T-cell (primary cell): ENCODE measurements at regions not wholly inside any gene's neighbourhood (a gene's known extent, or its start where the extent isn't known, plus 50 kb on each side); places are given as distances from the start of the nearest gene placed in this dataset.

Source experiments
- ATAC-seq, 4 experiments: fragments of 200-7000 bp in 3 of 4; fragments of 150-1000 bp in 1 of 4; cut with Tn5 transposase; replicated peaks in 1 of 4; 1 replicate in 3 of 4; 2 replicates in 1 of 4; pipeline ENCODE4 v1.10.0; 2021; ENCODE audit warnings: moderate library complexity in 3 of 4, mild to moderate bottlenecking in 2 of 4, moderate number of reproducible peaks in 1 of 4
- CTCF ChIA-PET, 2 donors: fragments of 300-600 bp; sonication (Branson Sonifier 250); formaldehyde crosslinking; loops; one replicate each; lab custom pipeline; 2022; ENCODE audit warnings: antibody characterized with exemption in 2 of 2; lab: Charles Lee
- POLR2A ChIA-PET, 2 donors: fragments of 300-600 bp; sonication (Branson Sonifier 250); formaldehyde crosslinking; loops; one replicate each; lab custom pipeline; 2022; ENCODE audit warnings: antibody characterized with exemption in 2 of 2; lab: Charles Lee
- DNase-seq, 35 experiments: peaks; one replicate each; pipeline versions ENCODE4 v3.0.0 to v3.0.0-alpha.2; 2013 to 2023
- H3K27ac ChIP-seq: one replicate; pipeline ENCODE4 v1.5.1; 2013; ENCODE audit warnings: low read length
- H3K27me3 ChIP-seq, 2 experiments: replicated peaks in 1 of 2; 1 replicate in 1 of 2; 2 replicates in 1 of 2; pipeline versions ENCODE4 v1.6.1 to v1.7.0; 2013; ENCODE audit warnings: low read length in 1 of 2, mixed read lengths in 1 of 2; ENCODE audit not compliant: control insufficient read depth in 2 of 2, insufficient read depth in 2 of 2; ENCODE audit errors: extremely low read depth in 1 of 2
- H3K36me3 ChIP-seq, 2 donors: 1 replicate in 1 of 2; 2 replicates in 1 of 2; pipeline versions ENCODE4 v1.6.1 to v1.7.0; 2013; ENCODE audit warnings: low read length in 1 of 2; ENCODE audit not compliant: control insufficient read depth in 2 of 2, insufficient read depth in 1 of 2; ENCODE audit errors: extremely low read depth in 1 of 2
- H3K4me1 ChIP-seq, 2 experiments: 1 replicate in 1 of 2; 2 replicates in 1 of 2; pipeline versions ENCODE4 v1.6.1 to v1.7.0; 2013; ENCODE audit warnings: low read length in 2 of 2, mixed read lengths in 1 of 2; ENCODE audit not compliant: insufficient read depth in 2 of 2, control insufficient read depth in 1 of 2; ENCODE audit errors: extremely low read depth in 1 of 2
- H3K4me3 ChIP-seq, 2 donors: 1 replicate in 1 of 2; 2 replicates in 1 of 2; pipeline versions ENCODE4 v1.5.1 to v1.7.0; 2013; ENCODE audit warnings: mild to moderate bottlenecking in 2 of 2, low read length in 1 of 2, moderate library complexity in 1 of 2; ENCODE audit not compliant: control insufficient read depth in 1 of 2; ENCODE audit errors: extremely low read depth in 1 of 2
- H3K9me3 ChIP-seq: 2 replicates; pipeline ENCODE4 v1.7.0; 2013
- H3K27ac Mint-ChIP-seq, 2 donors: one replicate each; pipeline ENCODE4 v1.8.0; 2020 to 2021; ENCODE audit warnings: mild to moderate bottlenecking in 2 of 2, mixed read lengths in 2 of 2
- H3K27me3 Mint-ChIP-seq, 2 donors: one replicate each; pipeline ENCODE4 v1.8.0; 2021 to 2022; ENCODE audit warnings: mixed read lengths in 2 of 2
- H3K36me3 Mint-ChIP-seq: one replicate; pipeline ENCODE4 v1.8.0; 2021; ENCODE audit warnings: mixed read lengths
- H3K4me1 Mint-ChIP-seq, 3 donors: one replicate each; pipeline ENCODE4 v1.8.0; 2020 to 2022; ENCODE audit warnings: mixed read lengths in 3 of 3, mild to moderate bottlenecking in 1 of 3
- H3K4me3 Mint-ChIP-seq, 3 donors: one replicate each; pipeline ENCODE4 v1.8.0; 2020 to 2022; ENCODE audit warnings: mild to moderate bottlenecking in 3 of 3, mixed read lengths in 3 of 3, moderate library complexity in 3 of 3
- H3K9me3 Mint-ChIP-seq, 3 donors: one replicate each; pipeline ENCODE4 v1.8.0; 2020 to 2022; ENCODE audit warnings: mixed read lengths in 3 of 3
- WGBS: methylation state at CpG from one replicate; pipeline ENCODE4 v1.1.5; 2013; ENCODE audit warnings: missing lambda C conversion rate; ENCODE audit not compliant: insufficient coverage; 5-methylcytosine and 5-hydroxymethylcytosine counted together

DNA sequence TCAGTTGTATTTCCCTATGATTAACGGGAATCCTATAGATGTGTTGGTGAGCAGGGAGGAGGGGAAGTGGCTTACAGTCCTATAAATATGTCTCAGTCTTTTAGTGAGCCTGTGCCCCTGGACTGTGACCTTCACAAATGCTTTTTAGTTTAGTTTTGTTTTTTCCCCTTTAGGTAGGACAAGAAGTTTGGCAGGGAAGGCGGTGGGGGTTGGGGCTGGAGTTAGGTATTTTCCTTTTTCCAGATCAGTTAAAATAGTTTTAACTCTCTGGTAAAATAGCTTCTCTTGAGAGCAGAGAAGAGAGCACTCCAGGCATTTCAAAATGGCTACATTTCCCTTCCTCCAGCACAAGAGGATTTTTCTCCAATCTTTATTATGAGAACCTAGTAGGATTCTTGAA is 272.1 kb downstream of the SPATA31D1 start:
- Histone ChIP-seq H3K9me3 (no peaks in the 10 kb centered on the region), H3K27me3 (no peaks in the 10 kb centered on the region), H3K36me3 (no peaks in the 10 kb centered on the region), H3K4me3 (no peak overlapping the region), H3K4me1 (no peaks in the 10 kb centered on the region), H3K27ac (no peak overlapping the region)
- Mint-ChIP-seq H3K4me1 (no peaks in the 10 kb centered on the region), H3K4me3 (no peak overlapping the region), H3K36me3 (no peaks in the 10 kb centered on the region), H3K27me3 (no peaks in the 10 kb centered on the region), H3K27ac (no peak overlapping the region), H3K9me3 (peaks cover 2 to 4% (median 3%) of the 10 kb centered on the region in 3 donors)
- ATAC-seq (no peak), DNase-seq (no peak)
- WGBS = no CpG with 5 or more reads among the region's 2 CpGs
- ChIA-PET POLR2A (interaction anchor here in 1 of 2 donors (0.6 kb wide), 1 partner anchor 23 kb away, joined by 3 read pairs; no protein-coding TSS in a partner anchor), CTCF (no interaction called here)

DNA sequence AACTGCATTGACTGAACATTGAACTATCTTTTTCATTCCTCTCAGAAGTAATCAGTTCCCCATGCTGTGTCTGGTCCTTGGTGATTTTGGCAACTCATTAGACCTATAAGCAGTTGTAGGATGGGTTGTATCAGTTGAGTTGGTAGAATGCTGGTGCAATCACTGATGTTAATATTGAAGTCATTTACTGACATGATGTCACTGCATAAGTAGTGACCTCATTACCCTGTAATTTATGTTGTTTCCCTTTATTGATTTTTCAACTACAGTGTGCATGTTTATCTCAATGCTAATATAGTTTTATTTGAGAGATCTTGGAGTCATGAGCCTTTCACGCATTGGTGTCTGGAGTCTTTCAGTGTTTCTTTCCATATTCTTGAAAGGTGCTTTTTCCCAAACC is 275.0 kb downstream of the SPATA31D1 start:
- Histone ChIP-seq H3K9me3 (no peaks in the 10 kb centered on the region), H3K4me3 (no peak overlapping the region), H3K36me3 (no peaks in the 10 kb centered on the region), H3K27me3 (no peaks in the 10 kb centered on the region), H3K27ac (no peak overlapping the region), H3K4me1 (no peaks in the 10 kb centered on the region)
- H3K36me3 Mint-ChIP-seq = no peaks in the 10 kb centered on the region
- no peak overlapping the region for H3K4me3 Mint-ChIP-seq
- ChIA-PET POLR2A (no interaction called here), CTCF (no interaction called here)
- no peak overlapping the region for H3K27ac Mint-ChIP-seq
- DNase-seq = no peak
- no peak for ATAC-seq
- no CpG with 5 or more reads among the region's 1 CpG for WGBS
- H3K9me3 Mint-ChIP-seq = peaks cover 2 to 5% (median 4%) of the 10 kb centered on the region in 3 donors
- no peaks in the 10 kb centered on the region for H3K4me1 Mint-ChIP-seq
- no peaks in the 10 kb centered on the region for H3K27me3 Mint-ChIP-seq

DNA sequence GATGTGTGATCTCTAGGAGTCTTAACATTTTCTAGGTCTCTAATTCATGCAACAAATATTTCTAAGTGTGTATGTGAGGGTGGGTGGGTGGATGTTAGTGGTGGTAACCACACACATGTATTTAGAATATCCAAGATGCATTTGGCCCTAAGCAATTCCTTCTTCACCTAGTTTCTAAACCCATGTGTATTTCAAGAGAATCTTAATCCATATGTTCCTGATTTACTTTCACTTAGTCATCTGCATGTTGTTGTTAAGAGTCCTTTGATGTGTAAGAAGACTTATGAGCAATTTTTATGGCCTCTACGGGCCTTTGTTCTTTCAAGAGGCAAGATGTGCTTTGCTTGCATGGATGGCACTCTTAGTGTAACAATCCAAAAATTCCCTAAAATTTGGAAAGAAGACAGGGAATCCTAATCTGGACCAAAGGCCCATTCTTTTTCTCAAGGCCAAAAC is 282.6 kb downstream of the SPATA31D1 start:
- Mint-ChIP-seq H3K36me3 (no peaks in the 10 kb centered on the region), H3K4me1 (no peaks in the 10 kb centered on the region), H3K4me3 (no peak overlapping the region), H3K27ac (no peak overlapping the region), H3K9me3 (peaks cover 4 to 8% (median 5%) of the 10 kb centered on the region in 3 donors), H3K27me3 (no peaks in the 10 kb centered on the region)
- WGBS = no CpG with 5 or more reads among the region's 1 CpG
- Histone ChIP-seq H3K4me1 (no peaks in the 10 kb centered on the region), H3K9me3 (no peaks in the 10 kb centered on the region), H3K27me3 (no peaks in the 10 kb centered on the region), H3K36me3 (no peaks in the 10 kb centered on the region), H3K4me3 (no peak overlapping the region), H3K27ac (no peak overlapping the region)
- DNase-seq (no peak), ATAC-seq (no peak)
- ChIA-PET POLR2A (no interaction called here), CTCF (no interaction called here)

DNA sequence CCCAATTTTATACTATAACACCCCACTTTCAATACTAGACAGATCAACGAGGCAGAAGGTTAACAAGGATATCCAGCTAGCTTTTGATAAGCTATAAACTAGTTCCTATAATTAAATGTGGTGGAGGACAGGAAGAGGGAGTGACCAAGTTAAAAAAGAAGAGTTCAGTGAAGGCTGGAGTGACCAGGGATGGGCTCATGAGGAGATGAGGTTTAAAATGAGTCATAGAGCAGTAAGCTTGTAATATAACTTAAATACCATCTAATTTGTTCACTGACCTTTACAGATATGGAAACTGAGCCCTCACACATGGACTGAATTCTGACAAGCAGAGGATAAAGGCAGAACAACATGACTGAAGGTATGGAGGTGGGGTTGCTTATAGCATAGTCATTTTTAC is 284.5 kb downstream of the SPATA31D1 start:
- Mint-ChIP-seq H3K4me3 (no peak overlapping the region), H3K27me3 (no peaks in the 10 kb centered on the region), H3K9me3 (peaks cover 4 to 8% (median 5%) of the 10 kb centered on the region in 3 donors), H3K4me1 (no peaks in the 10 kb centered on the region), H3K36me3 (no peaks in the 10 kb centered on the region), H3K27ac (no peak overlapping the region)
- ChIA-PET POLR2A (no interaction called here), CTCF (no interaction called here)
- no peak for DNase-seq
- H3K4me1 ChIP-seq = no peaks in the 10 kb centered on the region
- H3K36me3 ChIP-seq = no peaks in the 10 kb centered on the region
- no peaks in the 10 kb centered on the region for H3K9me3 ChIP-seq
- H3K27me3 ChIP-seq = no peaks in the 10 kb centered on the region
- ATAC-seq = no peak
- no CpG with 5 or more reads among the region's 1 CpG for WGBS
- H3K4me3 ChIP-seq = no peak overlapping the region
- no peak overlapping the region for H3K27ac ChIP-seq

DNA sequence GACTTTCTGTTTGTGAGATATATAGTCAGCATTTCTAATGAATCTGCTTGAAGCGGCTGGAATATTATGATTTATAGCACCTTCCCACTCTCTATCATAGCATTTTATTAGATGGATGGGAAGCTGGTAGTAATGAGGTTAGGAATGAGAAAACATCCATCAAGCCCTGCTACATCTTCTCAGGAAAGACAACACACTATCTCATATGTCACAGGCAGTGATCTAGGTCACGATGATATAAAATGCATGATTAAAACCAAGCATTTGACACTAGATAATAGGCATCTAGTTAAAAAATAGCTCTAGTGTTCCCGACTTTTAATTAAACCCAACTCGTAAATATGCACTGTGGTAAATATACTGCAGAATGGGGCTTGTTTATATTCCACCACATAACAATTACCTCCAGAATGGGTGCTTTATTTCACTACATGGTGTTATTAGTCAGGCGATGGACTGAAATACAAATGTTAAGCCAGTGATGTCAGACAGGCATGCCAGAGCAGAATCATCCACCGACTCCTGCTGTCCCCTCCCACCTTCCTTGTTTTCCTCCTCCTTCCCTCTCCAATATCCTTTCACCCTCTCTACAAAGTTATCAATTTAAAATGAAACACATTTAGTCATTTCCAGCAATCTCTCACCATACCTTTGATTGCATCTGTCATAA is 286.8 kb downstream of the SPATA31D1 start:
- H3K4me3 ChIP-seq = no peak overlapping the region
- DNase-seq = no peak
- H3K4me1 ChIP-seq = no peaks in the 10 kb centered on the region
- Mint-ChIP-seq H3K27ac (no peak overlapping the region), H3K27me3 (no peaks in the 10 kb centered on the region), H3K4me1 (no peaks in the 10 kb centered on the region), H3K4me3 (no peak overlapping the region), H3K9me3 (peaks cover 4 to 14% (median 5%) of the 10 kb centered on the region in 3 donors), H3K36me3 (no peaks in the 10 kb centered on the region)
- no peaks in the 10 kb centered on the region for H3K36me3 ChIP-seq
- no peaks in the 10 kb centered on the region for H3K27me3 ChIP-seq
- POLR2A ChIA-PET = no interaction called here
- ATAC-seq = no peak
- no peaks in the 10 kb centered on the region for H3K9me3 ChIP-seq
- CTCF ChIA-PET = no interaction called here
- WGBS = 100% methylated on average over 2 of the region's 6 CpGs
- no peak overlapping the region for H3K27ac ChIP-seq

DNA sequence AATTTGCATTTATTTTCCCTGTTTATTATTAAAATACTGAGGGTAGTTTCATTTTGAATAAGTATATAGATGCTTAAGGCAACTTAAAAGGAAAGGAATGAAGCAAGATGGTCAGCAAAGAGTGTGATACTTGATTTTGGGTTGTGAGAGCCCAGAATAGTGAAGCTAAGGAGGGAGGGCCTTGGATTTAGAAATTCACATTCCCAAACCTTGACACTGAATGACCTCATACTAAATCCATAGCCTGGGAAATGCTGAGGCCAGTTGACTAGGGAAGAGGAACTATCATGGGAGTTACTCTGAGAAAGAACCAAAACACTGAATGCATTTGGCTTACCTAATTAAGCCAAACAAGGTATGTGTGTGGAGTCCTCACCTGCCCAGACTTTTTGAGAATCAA is 292.5 kb downstream of the SPATA31D1 start:
- Mint-ChIP-seq H3K36me3 (no peaks in the 10 kb centered on the region), H3K4me3 (no peak overlapping the region), H3K4me1 (no peaks in the 10 kb centered on the region), H3K27me3 (no peaks in the 10 kb centered on the region), H3K9me3 (peaks cover 8 to 28% (median 11%) of the 10 kb centered on the region in 3 donors), H3K27ac (no peak overlapping the region)
- Histone ChIP-seq H3K4me1 (no peaks in the 10 kb centered on the region), H3K9me3 (no peaks in the 10 kb centered on the region), H3K36me3 (no peaks in the 10 kb centered on the region), H3K4me3 (no peak overlapping the region), H3K27ac (no peak overlapping the region), H3K27me3 (no peaks in the 10 kb centered on the region)
- ChIA-PET POLR2A (no interaction called here), CTCF (no interaction called here)
- no peak for DNase-seq
- ATAC-seq = no peak

DNA sequence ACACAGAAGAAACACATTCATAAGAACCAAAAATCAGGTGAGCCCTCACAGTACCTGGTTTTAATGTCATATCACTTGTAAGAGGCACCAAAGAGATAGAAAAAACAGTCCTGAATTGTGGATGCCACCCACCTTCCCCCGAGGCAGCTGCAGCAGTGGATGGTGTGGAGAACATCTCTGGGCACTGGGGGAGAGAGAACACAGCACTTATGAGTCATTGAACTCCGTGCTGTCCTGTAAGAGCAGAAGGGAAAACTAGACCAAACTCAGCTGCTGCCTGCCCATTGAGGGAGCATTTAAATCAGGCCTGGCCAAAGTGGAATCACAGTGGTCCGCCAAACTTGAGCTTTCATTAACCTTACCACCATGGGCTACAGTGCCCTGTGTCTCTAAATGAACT is 296.2 kb downstream of the SPATA31D1 start:
- 72% methylated on average over 3 of the region's 3 CpGs for WGBS
- ATAC-seq (no peak), DNase-seq (no peak)
- H3K27ac Mint-ChIP-seq = no peak overlapping the region
- Histone ChIP-seq H3K36me3 (no peaks in the 10 kb centered on the region), H3K4me1 (no peaks in the 10 kb centered on the region), H3K4me3 (no peak overlapping the region), H3K27ac (no peak overlapping the region), H3K9me3 (no peaks in the 10 kb centered on the region), H3K27me3 (no peaks in the 10 kb centered on the region)
- H3K36me3 Mint-ChIP-seq = no peaks in the 10 kb centered on the region
- H3K4me3 Mint-ChIP-seq = no peak overlapping the region
- POLR2A ChIA-PET = no interaction called here
- H3K27me3 Mint-ChIP-seq = no peaks in the 10 kb centered on the region
- peaks cover 20 to 46% (median 27%) of the 10 kb centered on the region in 3 donors for H3K9me3 Mint-ChIP-seq
- CTCF ChIA-PET = no interaction called here
- no peaks in the 10 kb centered on the region for H3K4me1 Mint-ChIP-seq
